Suppressor macrophage treated with lipopolysaccharide for 4 hours (primary cell): ENCODE measurements at regions not wholly inside any gene's neighbourhood (a gene's known extent, or its start where the extent isn't known, plus 50 kb on each side); places are given as distances from the start of the nearest gene placed in this dataset.

Experiments
- DNase-seq: peaks from one replicate; pipeline ENCODE4 v3.0.0-alpha.2; 2020

DNA sequence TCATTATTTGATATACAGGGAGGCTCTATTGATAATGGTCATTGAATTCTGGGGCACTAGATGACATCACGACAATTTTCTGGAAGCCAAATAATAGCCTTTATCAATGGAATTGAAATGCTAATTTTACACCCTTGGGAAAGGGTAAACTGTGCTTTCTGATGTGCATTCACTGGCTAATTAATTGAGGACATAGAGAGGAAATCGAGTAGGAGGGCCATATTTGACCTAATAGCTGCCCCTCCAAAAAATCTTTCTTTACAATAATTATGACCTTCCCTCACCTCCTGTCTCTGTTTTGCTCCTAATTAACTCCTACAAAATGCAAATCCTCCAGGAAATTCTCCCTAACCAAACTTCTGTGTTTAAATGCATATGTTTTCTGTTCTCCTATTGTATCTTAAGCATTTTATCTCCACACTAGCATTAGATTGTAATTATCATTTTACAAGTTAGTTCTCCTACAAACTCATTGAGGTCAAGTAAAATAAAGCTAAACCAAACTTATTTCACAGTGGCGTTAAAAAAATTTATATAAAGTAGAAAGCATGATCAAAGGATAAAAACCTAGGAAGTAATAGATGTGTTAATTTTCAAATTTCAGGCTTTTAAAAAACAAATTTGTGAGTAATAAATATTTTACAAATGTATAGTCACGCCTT lies 1414.0 kb upstream of the AGA start:
- DNase-seq = no peak

DNA sequence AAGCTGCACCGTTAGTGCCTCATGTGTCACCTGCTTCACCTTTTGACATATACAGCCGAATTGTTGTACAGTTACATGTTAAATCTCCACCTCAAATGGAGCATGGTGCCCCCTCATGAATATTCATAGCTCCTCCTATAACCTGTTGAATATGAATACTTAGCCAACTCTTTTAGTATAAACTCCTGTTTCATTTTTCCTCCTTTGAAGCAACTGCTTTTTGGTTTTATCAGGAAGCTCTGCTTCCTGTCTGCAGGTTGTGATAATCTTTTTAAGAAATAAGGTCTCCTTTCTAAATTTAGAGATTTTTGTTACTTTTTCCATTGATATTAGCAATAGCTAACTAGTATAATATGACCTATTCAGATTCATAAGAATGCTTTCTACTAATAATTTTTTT lies 1429.2 kb upstream of the AGA start:
- DNase-seq = no peak

DNA sequence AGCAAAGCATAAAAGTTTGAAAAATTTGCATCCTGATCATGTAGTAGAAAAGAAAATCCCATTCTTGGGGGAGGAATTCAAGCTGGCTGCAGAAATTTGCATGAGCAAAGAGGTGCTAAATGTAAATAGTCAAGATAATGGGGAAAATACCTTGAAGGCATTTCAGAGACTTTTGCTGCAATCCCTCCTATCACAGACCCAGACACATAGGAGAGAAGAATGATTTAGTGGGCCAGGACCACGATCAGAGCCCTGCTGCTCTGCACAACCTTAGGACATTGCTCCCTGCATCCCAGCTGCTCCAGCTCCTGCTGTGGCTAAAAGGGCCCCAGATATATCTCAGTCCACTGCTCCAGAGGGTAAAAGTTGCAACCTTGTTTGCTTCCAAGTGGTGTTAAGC lies 1439.7 kb upstream of the AGA start:
- no peak for DNase-seq

DNA sequence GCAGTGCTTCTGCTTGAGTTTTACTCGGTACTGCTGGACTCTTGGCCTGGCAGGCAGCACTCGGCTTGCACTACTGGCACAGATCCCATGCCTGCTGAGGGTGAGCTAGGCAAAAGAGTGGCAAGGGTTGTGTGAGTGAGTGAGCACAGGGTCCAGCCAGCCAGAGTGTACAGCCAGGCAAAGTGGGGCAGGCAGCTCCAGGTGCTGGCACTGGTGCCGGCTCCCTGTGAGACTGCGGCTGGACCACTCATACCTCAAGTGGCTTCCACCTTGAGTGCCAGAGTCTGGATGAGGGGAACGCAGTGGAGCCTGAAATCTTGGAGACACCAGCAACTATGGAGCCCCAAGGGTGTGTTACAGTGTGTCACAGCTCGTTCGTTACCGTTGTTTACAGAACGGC lies 1451.9 kb upstream of the AGA start:
- DNase-seq = no peak

DNA sequence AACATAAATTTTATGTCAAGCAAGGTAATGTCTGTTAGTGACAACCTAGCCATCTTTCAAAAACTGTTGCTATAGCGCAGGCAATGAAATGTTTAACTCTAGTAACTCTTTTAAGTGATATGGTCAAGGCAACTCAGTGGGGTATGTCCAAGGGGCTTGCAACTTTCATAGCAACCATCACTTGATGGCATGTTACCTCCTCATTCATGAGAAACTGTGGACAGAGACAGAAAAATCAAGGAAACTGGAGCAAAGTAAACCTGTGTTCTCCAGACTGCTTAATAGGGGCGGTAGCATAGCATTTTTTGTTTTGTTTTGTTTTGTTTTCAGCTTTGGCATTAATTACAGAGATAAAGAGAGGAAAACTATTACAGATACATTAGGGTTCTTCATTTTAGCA lies 1456.8 kb upstream of the AGA start:
- DNase-seq = no peak

DNA sequence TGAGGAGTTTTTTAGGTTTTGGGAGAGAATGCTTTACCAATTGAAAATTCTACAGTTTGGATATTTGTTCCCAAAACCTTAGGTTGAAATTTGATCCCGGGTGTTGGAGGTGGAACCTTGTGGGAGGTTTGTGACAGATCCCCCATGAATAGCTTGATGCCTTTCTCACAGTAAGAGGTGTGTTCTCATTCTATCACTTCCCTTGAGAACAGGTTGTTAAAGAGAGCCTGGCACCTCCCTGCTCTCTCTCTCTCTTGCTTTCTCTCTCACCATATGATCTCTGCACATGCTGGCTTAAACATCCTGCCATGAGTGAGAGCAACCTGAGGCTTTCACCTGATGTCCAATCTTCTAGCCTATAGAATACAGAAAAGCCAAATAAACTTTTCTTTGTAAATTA lies 1475.5 kb upstream of the AGA start:
- DNase-seq = no peak

DNA sequence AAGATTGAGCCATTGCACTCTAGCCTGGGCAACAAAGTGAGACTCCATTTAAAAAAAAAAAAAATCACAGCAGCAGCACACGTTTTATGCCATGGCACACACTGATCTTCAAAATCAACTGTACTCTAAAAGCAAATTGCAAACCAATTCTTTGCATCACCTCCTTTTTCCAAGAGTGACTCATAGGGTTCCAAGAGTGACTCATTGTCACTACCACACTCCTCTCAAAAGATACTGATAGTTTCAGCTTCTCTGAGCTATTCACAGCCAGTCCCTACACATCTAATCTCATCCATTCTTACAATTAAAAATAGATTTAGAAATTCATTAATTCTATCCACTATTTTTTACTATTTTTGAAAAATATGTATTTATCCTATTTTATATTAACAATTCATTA lies 1494.9 kb upstream of the AGA start:
- no peak for DNase-seq

DNA sequence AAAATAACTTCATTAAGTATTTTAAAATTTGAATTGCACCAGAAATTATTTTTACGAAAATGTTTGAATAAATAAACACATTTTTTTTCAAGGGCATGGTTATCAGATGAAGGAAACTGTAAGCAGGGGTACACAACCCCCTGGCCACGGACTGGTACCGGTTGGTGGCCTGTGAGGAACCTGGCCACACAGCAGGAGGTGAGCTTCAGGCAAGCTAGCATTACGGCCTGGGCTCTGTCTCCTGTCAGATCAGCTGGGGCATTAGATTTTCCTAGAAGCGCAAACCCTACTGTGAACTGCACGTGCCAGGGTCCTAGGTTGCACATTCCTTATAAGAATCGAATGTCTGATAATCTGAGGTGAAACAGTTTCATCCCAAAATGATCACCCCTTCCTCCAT lies 1499.7 kb upstream of the AGA start:
- no peak for DNase-seq

DNA sequence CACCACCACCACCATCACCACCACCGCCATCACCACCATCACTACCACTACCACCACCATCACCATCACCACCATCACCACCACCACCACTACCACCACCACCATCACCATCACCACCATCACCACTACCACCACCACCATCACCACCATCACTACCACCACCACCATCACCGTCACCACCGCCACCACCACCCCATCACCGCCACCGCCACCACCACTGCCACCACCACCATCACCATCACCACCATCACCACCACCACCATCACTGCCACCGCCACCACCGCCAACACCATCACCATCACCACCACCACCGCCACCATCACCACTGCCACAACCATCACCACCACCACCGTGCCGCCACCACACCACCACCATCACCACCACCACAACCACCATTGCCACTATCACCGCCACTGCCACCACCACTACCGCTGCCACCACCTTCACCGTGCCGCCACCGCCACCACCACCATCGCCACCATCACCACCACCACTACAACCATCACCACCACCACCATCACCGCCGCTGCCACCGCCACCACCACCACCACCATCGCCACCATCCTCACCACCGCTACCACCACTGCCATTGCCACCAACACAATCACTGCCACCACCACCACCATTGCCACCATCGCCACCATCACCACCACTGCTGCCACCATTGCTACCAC lies 1511.3 kb upstream of the AGA start:
- DNase-seq = no peak

DNA sequence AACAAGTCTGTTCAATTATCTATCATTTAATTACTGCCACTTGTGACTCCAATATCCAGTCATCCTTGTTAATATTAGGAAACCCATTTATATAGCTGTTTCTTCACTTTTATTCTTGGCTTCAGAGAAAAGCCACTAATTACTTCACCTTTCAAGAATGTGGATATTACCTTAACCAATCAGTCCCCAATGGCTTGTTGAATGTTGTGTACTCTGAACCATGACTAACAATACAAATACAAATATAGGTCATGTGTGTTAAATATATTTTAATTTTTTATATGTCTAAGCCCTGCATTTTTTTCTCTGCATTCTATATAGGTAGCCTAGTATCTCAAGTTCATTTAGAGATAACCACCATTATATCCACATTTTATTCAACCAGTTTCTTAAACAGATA lies 1513.4 kb upstream of the AGA start:
- DNase-seq = no peak

DNA sequence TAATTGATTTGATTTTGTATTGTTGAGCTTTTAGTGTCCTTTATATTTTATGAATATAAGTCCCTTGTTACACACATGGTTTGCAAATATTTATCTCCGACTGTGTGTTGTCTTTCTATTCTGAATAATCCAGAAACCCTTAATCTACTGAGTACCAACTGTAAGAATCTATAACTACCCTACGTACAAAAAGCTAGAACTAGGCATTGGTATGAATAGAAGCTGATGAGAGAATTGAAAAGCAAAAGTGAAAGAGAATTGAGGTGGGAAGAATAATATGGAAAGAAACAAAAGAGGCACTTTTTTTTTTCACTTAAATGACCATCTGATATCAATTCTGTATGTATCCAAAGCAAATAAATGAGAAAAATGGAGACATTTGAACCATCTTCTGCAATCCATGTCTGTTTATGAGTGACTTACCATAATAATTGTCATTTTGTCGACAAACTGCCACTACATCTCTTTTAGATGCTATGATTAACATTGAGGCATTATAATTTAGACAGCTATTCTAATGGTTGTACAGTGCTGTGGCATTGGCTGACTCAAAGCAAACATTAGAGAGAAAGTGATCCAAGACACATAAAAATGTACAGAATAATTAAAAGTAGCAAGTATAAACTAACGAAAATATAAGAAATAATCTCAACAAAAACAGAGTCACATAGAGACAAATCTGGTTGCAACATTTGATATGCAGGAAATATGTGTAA lies 1516.6 kb upstream of the AGA start:
- DNase-seq = no peak

DNA sequence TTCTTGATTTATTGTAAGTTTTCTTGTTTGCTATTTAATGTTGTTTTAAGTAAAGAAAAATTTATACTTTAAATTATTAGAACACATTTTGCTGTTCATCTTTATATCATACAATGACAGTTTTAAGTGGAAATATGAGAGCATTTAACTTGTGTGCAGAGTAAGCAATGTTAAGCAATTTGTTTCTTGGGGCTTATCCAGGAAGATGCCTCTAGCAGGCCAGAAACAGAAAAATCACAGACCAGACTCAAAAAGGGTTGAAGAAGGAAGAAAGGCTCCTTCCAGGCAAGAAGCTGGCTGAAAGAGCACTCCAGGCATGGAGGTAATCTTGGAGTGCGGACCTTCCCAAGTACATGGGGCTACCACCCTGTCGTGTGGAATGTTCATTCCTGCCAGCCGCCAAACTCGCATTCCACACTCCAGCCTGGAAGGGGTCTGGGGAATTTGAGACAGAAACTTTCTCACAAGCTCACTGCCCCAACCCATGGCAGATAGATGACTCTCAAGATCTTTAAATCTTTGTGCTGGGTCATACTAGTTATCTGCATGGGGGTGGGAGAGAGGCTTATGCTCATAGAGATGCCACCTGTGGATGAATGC lies 1521.3 kb upstream of the AGA start:
- DNase-seq = no peak

DNA sequence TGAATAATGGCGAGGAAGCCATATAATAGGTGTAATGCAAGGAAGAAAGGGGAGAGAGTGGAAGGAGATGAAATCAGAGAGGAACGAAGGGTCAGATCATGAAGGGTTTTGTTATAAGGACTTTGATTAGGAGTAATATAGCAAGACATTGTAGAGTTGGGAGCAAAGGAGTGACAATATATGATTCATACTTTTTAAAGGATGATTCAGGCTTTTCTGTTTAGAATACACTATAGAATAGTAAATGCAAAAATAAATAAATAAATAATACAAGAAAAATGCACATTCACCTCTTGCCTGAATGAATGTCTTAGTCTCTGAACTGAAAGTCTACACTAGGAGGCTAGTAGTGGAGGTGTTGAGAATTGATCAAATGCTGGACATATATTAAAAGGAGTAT lies 1524.4 kb upstream of the AGA start:
- no peak for DNase-seq

DNA sequence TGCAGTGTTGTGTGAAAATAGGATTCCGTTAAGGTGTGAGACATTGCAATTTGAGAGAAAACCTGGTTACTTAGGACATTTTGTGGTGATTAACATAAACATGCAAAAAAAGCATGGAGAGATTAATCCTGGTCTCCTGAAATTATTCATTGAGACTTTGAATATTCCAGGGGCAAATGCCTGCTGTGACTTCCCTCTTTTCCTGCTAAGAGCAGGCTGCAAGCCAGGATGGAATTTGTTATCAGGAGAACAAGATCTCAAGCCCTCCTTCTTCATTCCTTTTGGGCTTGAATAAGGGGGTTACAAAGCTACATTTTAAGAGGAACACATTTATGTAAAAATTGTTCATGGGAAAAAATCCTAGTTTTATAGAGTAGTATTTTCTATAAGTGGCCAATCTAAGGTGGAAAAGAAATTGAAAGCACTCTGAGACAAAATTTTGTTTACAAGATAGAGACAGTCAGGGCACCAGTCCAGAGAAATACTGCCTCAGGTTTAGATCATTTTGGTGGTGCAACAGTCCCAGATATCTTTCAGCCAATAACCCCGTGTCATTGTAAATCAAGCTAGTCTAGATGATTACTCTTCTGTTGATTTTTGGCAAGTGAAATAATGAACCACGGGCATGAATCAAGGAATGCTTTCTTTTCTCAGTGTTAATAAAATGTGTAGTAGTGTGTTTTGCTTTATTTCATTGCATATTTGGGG lies 1528.3 kb upstream of the AGA start:
- DNase-seq = no peak

DNA sequence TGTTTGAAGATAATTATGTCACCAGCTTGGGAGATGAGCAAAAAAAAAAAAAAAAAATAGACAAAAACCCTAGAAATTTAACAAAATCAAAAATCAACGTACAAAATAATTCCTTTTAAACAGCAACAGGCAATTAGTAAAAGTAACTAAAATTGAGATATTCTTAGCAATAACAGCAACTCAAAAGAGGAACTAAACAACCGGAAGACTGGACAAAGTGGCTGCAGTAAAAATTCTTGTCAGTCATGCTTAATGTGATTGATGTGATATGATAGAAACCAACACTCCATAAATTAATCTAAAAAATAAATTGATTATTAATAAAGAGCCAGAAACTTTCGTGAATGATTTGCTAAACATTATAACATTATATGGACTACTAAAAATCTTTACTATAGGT lies 1534.6 kb upstream of the AGA start:
- no peak for DNase-seq

DNA sequence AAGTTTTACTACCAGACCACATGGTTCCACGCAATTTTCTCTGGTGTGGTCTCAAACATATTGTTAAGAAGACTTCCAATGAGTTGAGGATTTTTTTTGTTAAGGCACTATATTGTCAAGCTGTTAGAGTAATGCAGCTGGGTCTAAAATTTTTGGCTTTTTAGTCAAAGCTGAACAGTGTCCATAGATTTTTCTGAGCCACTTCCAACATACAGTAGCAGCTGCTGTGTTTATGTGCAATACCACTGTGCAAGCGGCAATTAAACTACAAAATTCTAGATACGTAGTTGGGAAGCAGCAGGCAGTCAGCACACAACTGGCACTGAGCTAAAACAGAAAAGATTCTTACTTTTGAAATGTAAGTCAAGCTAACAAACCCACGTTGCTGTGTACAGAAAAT lies 1551.1 kb upstream of the AGA start:
- DNase-seq = no peak

DNA sequence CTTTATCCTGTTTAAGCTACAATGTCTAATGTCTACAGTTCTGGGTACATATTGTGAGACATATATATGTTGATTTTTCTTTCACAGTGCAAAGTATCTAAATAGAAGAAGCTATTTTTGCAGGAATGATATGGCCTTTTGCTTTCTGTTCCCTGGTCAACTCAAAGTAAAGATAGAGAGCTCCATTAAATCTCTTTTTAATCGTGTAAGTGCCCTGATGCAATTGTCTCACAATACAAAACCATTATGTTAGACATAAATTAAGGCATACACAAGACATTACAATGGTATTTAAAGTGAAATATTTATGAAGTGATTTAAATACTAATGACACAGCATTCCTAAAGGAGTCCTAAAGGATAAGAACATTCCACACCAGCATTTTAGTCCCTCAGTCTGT lies 1559.7 kb upstream of the AGA start:
- DNase-seq = no peak

DNA sequence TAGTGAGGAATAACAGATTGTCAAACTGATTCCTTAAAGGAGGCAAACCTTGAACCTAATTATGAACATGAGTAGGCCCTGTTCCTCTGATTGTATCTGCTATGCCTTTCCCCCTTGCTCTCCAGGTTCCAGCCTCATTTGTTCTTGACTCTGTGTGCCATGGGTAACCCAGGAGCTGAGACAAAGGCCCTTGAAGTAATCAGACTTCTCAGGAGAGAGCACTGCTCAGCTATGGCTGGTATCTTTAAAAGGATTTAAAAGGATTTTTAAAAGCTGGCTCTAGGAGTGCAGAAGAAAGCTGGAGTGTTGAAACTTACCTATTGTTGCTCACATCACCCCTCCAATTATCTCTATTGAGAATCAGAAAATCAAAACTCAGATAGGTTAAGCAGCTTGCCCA lies 1565.5 kb upstream of the AGA start:
- no peak for DNase-seq

DNA sequence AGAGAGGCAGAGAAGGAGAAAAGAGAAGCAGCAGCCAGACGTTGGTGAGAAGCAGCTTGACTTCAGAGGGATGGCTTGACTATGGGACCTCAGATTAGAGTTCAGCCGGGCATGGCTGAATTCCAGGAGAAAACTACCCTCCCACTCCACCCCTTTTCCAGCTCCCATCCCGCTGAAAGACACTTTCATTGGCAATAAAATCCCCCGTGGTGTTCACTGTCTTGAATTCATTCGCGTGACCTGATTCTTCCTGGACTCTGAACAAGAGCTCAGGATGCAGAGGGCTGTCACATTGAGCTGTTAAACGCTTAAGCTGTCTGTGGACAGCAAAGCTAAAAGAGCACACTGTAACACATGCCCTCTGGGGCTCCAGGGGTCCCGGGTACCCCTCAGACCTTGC lies 1575.3 kb upstream of the AGA start:
- DNase-seq = no peak

DNA sequence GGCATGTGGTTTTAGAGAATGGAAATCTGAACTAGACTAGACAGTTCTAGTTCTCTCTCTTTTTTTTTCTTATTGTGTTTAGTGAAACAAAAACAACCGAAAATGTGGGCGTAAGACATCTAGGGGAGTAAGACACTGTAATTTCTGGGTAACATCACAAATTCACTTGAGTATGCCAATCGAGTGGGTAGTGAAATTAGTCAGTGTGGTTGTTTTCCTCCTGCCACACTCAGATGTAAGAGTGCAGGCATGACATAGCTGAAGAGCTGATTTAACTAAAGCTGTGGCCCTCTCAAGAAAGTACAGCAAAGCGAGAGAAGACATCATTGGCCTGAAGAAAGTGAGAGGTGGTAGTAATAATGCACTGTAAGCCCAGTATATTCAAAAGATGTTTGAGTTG lies 1585.3 kb upstream of the AGA start:
- DNase-seq = no peak

DNA sequence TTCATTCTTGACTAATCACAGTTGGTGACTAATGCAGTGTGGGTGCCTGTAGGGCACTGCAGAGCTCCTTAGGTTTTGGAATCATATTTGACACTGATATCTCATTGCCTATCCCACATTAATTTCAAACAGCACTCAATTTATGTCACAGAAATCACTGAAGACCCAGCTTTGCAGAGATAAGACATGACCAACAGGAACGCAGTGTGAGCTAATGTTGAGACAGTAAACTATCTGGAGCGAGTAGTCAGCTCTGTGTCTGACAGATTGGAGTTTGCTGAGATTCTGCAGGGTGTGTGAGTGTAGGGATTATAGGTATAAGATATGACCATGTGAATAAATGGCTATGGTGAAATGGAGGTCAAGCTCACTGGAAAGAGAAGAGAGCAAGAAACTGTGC lies 1586.1 kb upstream of the AGA start:
- DNase-seq = no peak

DNA sequence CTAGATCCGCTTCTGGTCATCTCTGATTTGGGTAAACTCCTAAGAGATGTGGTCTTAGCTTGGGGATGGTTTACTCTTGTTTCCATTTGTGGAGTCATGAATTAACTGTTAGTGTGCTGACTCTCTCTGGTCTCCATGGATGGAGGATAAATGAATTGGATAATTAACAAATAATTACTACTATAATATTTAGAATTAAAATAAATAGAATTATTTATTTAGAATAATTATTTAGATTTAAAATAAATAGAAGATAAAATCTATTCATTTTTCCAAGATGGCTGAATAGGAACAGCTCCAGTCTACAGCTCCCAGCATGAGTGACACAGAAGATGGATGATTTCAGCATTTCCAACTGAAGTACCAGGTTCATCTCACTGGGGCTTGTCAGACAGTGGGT lies 1587.4 kb upstream of the AGA start:
- DNase-seq = no peak

DNA sequence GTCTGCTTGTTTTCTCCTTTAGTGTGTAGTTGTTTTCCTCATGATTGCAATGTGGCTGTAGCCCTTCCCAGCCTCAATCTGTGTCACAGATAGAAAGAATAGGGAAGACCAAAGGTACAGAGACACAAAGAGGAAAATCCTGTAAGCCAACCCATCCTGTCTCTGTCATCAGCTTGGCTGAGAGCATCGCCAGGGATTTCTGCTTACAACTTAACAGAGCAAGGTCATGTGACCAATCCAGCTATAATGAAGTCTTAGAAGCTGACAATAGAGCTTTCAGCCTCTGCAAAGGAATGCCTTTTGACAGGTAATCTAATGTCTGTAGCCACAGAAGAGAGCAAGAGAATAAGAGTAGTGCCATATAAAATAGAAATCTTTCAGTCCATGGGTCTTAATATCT lies 1598.0 kb upstream of the AGA start:
- DNase-seq = no peak
